Progenitor cell of endocrine pancreas (in vitro differentiated cells): ENCODE measurements at regions not wholly inside any gene's neighbourhood (a gene's known extent, or its start where the extent isn't known, plus 50 kb on each side); places are given as distances from the start of the nearest gene placed in this dataset.

Experiments
- DNase-seq: peaks from one replicate; pipeline ENCODE4 v3.0.0; 2021; ENCODE audit warnings: low spot score; ENCODE audit not compliant: unreplicated experiment
- H3K27ac Mint-ChIP-seq: 2 replicates; pipeline ENCODE4 v1.8.0; 2021; ENCODE audit warnings: mild to moderate bottlenecking, moderate library complexity, mixed read lengths
- H3K27me3 Mint-ChIP-seq: 2 replicates; pipeline ENCODE4 v1.8.0; 2021; ENCODE audit warnings: mixed read lengths
- H3K36me3 Mint-ChIP-seq: 2 replicates; pipeline ENCODE4 v1.8.0; 2022; ENCODE audit warnings: mixed read lengths; ENCODE audit not compliant: insufficient read depth
- H3K4me1 Mint-ChIP-seq: 2 replicates; pipeline ENCODE4 v1.8.0; 2021; ENCODE audit warnings: low read depth, mixed read lengths
- H3K4me3 Mint-ChIP-seq: 2 replicates; pipeline ENCODE4 v1.8.0; 2021; ENCODE audit warnings: low read depth, mild to moderate bottlenecking, moderate library complexity, mixed read lengths
- H3K9me3 Mint-ChIP-seq: 2 replicates; pipeline ENCODE4 v1.8.0; 2021; ENCODE audit warnings: low read depth, mixed read lengths
- TF ChIP-seq, protein P1 (sequence below): fragments of 200-600 bp; sonication (generic); IDR thresholded peaks from one replicate; pipeline ENCODE4 v1.5.0; 2021; ENCODE audit warnings: antibody characterized with exemption, mild to moderate bottlenecking; ENCODE audit not compliant: unreplicated experiment

DNA sequence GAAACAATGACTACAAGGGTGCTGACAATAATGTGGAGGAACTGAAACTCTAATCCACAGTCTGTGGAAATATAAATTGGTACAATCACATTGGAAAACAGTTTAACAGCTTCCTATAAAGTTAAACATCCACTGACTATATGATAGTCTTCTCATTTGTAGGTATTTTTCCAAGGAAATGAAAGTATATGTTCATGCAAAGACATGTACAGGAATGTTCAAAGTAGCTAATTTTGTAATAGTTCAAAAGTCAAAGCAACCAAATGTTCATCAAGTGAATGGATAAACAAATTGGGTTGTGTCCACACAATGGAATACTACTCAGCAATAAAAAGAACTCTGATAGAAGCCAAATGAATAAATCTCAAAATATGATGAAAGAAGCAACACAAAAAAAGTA lies 626.0 kb upstream of the IGFBP3 start:
- H3K36me3 Mint-ChIP-seq, result no peaks in the 10 kb centered on the region
- no peak overlapping the region for H3K27ac Mint-ChIP-seq
- peaks cover 20% of the 10 kb centered on the region for H3K4me1 Mint-ChIP-seq

GRCh38 chr7:46545790-46546189 lies 624.7 kb upstream of the IGFBP3 start:
- Mint-ChIP-seq H3K4me3 (no peak overlapping the region), H3K9me3 (peaks cover 4% of the 10 kb centered on the region), H3K36me3 (no peaks in the 10 kb centered on the region), H3K27ac (no peak overlapping the region), H3K27me3 (no peaks in the 10 kb centered on the region), H3K4me1 (peaks cover 19% of the 10 kb centered on the region)
- TF ChIP-seq, protein P1, sequence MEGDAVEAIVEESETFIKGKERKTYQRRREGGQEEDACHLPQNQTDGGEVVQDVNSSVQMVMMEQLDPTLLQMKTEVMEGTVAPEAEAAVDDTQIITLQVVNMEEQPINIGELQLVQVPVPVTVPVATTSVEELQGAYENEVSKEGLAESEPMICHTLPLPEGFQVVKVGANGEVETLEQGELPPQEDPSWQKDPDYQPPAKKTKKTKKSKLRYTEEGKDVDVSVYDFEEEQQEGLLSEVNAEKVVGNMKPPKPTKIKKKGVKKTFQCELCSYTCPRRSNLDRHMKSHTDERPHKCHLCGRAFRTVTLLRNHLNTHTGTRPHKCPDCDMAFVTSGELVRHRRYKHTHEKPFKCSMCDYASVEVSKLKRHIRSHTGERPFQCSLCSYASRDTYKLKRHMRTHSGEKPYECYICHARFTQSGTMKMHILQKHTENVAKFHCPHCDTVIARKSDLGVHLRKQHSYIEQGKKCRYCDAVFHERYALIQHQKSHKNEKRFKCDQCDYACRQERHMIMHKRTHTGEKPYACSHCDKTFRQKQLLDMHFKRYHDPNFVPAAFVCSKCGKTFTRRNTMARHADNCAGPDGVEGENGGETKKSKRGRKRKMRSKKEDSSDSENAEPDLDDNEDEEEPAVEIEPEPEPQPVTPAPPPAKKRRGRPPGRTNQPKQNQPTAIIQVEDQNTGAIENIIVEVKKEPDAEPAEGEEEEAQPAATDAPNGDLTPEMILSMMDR, result no peak
- no peak for DNase-seq

More for the DNA sequence above, 626.0 kb upstream of the IGFBP3 start:
- TF ChIP-seq, protein P1, result no peak
- H3K4me3 Mint-ChIP-seq, result no peak overlapping the region
- H3K27me3 Mint-ChIP-seq, result no peaks in the 10 kb centered on the region
- DNase-seq, result no peak
- peaks cover 4% of the 10 kb centered on the region for H3K9me3 Mint-ChIP-seq

DNA sequence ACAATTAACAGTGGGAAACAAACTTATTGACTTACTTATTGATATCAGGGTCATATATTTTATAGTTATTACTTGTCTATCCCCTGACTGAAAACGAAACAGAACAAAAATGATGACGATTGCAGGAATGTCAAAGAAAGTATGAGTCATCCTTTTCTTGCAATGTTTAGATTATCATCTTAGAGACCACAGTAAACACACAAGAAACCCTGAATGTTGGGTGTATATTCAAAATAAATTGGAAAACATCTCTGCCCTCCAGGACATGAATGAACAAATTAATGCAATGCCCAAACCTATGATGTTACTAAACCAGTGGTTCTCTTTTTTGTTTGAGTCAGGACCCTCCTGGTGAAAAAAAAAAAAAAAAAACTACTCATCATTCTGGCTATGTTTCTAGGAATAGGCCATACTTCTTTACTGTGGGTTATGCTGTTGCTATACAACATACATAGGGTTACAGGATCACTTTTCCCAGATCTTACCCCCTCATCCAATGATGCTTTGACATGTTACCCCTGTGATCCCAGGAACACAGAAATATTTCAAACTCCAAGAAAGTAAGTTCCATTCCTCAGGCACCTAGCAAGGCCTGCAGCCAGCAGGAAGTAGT lies 623.4 kb upstream of the IGFBP3 start:
- no peak overlapping the region for H3K27ac Mint-ChIP-seq
- H3K4me3 Mint-ChIP-seq, result no peak overlapping the region
- peaks cover 12% of the 10 kb centered on the region for H3K4me1 Mint-ChIP-seq
- DNase-seq, result no peak
- H3K9me3 Mint-ChIP-seq, result peaks cover 4% of the 10 kb centered on the region
- H3K36me3 Mint-ChIP-seq, result no peaks in the 10 kb centered on the region
- TF ChIP-seq, protein P1, result no peak
- no peaks in the 10 kb centered on the region for H3K27me3 Mint-ChIP-seq

DNA sequence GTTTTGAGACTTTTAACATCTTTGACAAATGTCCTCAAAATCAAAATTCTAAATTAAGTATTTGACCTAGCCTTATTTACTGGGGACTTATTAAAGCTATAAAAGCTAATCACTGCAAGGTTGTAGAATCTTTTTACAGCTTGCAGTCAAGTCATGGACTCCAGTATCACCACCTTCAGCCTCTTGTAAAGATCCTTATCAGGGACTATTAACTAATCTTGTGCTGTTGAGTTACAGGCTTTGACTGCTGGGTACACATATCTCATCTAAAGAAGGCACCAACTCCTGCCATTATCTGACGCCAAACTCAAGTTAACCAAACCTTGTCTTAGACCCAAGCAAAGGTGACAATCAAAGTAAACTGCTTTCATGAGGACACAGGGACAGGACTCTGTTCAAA lies 621.0 kb upstream of the IGFBP3 start:
- TF ChIP-seq, protein P1, result no peak
- no peak for DNase-seq
- peaks cover 12% of the 10 kb centered on the region for H3K4me1 Mint-ChIP-seq
- H3K9me3 Mint-ChIP-seq, result peaks cover 4% of the 10 kb centered on the region
- H3K4me3 Mint-ChIP-seq, result no peak overlapping the region
- no peaks in the 10 kb centered on the region for H3K36me3 Mint-ChIP-seq
- H3K27ac Mint-ChIP-seq, result no peak overlapping the region
- H3K27me3 Mint-ChIP-seq, result no peaks in the 10 kb centered on the region

DNA sequence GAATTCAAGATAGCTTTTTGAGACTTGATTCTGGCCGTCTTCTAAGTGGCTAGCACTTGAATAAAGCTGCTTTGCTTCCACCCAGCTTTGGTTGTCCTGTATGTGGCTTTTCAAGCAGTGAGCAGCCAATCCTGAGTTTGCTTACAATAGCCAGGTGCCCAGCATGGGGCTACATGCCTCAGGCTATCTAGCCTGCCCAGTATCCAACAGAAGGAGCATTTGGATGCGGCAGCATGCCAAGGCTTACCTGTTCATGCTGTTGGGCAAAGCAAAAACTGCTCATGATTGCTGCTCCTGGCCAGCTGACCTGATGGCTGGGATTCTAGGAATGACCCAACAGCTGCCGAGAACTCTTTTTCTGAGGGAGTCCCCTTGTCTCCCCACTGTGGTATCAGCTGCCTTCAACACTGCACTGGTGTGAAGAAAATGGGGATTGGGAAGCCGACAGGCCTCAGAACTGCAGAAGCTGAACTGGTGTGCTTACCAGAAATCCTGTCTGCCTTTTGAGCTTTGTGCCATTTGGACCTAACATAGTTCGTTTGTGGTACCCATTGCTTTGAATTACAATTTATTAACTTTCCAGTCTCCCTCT lies 618.9 kb upstream of the IGFBP3 start:
- H3K27ac Mint-ChIP-seq, result no peak overlapping the region
- H3K4me3 Mint-ChIP-seq, result no peak overlapping the region
- no peaks in the 10 kb centered on the region for H3K36me3 Mint-ChIP-seq
- TF ChIP-seq, protein P1, result no peak
- H3K9me3 Mint-ChIP-seq, result no peaks in the 10 kb centered on the region
- no peak for DNase-seq
- peaks cover 12% of the 10 kb centered on the region for H3K4me1 Mint-ChIP-seq
- no peaks in the 10 kb centered on the region for H3K27me3 Mint-ChIP-seq
